ENCODE measurements at regions not wholly inside any gene's neighbourhood (a gene's known extent, or its start where the extent isn't known, plus 50 kb on each side); places are given as distances from the start of the nearest gene placed in this dataset.
A peak's percentile ranks its signal among the peaks of the same experiment; 100 is the strongest.
"Not testable (repeated sequence)": the region's sequence is repeated elsewhere in the genome, so short reads cannot be mapped to it uniquely, and the experiment has no call there.

- in situ Hi-C loops (cut with HindIII; ENCODE audit: low pct_unique_long_range_greater_than_20kb, low sequenced_read_pairs); DNase-seq (ENCODE audit: low read depth, low spot score): not testable (repeated sequence)
Observed at GRCh38 chr14:27908484-27908883, 858.1 kb upstream of the FOXG1 start.

- in situ Hi-C loops (cut with HindIII; ENCODE audit: low pct_unique_long_range_greater_than_20kb, low sequenced_read_pairs): no loop called here
- DNase-seq (ENCODE audit: low read depth, low spot score): no peak
Observed at GRCh38 chr14:27916326-27916725, 850.3 kb upstream of the FOXG1 start.

- in situ Hi-C loops (cut with HindIII; ENCODE audit: low pct_unique_long_range_greater_than_20kb, low sequenced_read_pairs): no loop called here
- DNase-seq (ENCODE audit: low read depth, low spot score): no peak
Observed at GRCh38 chr14:27917896-27918295, 848.7 kb upstream of the FOXG1 start.

GRCh38 chr14:27927519-27927918, 839.1 kb upstream of the FOXG1 start:
- in situ Hi-C loops (cut with HindIII; ENCODE audit: low pct_unique_long_range_greater_than_20kb, low sequenced_read_pairs): no loop called here

GRCh38 chr14:27929797-27930347, 836.7 kb upstream of the FOXG1 start:
- DNase-seq (ENCODE audit: low read depth, low spot score): no peak
- in situ Hi-C loops (cut with HindIII; ENCODE audit: low pct_unique_long_range_greater_than_20kb, low sequenced_read_pairs): no loop called here

More at GRCh38 chr14:27927519-27927918, 839.1 kb upstream of the FOXG1 start:
- DNase-seq (ENCODE audit: low read depth, low spot score): no peak

GRCh38 chr14:27938392-27938791, 828.2 kb upstream of the FOXG1 start:
- in situ Hi-C loops (cut with HindIII; ENCODE audit: low pct_unique_long_range_greater_than_20kb, low sequenced_read_pairs): no loop called here
- no peak for DNase-seq (ENCODE audit: low read depth, low spot score)

GRCh38 chr14:27945512-27945911, 821.1 kb upstream of the FOXG1 start:
- in situ Hi-C loops (cut with HindIII; ENCODE audit: low pct_unique_long_range_greater_than_20kb, low sequenced_read_pairs): no loop called here
- DNase-seq (ENCODE audit: low read depth, low spot score): no peak

- in situ Hi-C loops (cut with HindIII; ENCODE audit: low pct_unique_long_range_greater_than_20kb, low sequenced_read_pairs): no loop called here
- no peak for DNase-seq (ENCODE audit: low read depth, low spot score)
Observed at GRCh38 chr14:27958757-27959156, 807.8 kb upstream of the FOXG1 start.

DNA sequence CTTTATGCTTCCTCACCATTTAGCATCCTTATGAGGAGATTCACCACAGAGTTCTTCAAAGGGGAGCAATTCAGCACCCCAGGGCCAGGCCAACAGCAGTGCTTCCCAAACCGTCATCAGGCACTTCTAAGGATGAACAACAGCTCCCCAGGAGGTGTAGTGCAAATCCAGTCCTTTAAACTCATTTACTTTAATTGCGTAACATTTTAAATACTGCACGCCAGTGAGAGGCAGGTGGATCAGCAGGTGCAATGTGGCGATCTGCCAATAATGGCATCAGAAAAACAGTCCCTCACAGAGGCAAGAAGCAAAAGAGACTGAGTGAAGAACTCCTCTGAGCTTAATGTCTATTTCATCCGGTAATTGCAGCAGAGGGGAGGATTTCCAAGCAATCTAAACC, 770.9 kb upstream of the FOXG1 start:
- in situ Hi-C loops (cut with HindIII; ENCODE audit: low pct_unique_long_range_greater_than_20kb, low sequenced_read_pairs): no loop called here
- DNase-seq (ENCODE audit: low read depth, low spot score): no peak

DNA sequence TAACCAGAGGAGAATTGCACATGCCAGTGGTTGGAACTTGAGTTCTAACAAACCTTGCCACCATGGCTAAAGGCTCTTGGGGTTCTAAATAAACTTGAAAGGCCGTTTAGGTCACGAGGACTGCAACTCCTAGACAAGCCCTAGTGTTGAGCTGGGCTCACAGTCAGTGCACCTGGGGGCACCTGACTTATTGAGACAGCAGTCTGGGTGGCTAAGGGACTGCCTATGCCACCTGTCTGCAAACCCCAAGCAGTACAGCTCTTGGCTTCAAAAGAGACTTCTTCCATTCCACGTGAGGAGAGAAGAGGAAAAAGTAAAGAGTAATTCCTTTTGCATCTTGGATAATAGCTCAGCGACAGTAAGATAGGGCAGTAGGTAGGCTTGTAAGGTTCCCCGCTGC, 765.6 kb upstream of the FOXG1 start:
- in situ Hi-C loops (cut with HindIII; ENCODE audit: low pct_unique_long_range_greater_than_20kb, low sequenced_read_pairs): no loop called here
- no peak for DNase-seq (ENCODE audit: low read depth, low spot score)

DNA sequence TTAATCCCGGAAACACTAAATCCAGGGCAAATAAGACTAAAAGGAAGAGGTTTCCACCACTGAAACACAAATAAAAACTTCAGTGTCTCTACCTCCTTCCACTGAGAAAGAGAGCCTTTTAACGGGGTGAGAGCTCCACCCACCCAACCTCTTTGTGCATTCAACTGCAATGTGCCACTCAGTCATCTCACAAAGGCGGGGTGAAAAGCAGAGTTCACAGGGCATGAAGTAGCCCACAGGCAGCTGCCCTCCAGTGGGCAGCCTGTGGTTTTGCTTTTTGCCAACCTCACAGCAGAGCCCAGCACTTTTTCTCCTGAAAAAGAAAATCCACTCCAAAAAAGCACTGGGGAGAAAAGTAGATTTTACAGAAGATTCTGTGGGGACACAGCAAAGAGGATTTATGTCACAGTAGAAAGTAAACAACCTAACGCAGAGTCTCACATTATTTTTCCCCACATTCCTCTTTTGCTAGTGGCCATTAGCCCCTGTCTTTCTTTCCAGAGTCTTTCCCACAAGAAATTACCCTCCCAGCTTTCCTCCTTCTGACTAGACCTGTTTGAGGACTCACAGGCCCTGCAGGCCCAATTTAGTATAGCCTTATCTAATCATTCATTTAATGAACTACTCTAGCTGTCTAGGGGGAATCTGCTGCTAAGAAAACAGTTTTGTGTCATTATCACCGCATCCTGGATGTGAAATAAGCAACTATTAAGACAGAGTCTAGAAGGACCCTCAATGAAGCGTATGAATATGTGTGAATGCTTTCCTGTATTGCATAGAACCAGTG, 753.8 kb upstream of the FOXG1 start:
- peak; percentile 52 for DNase-seq (ENCODE audit: low read depth, low spot score)
- in situ Hi-C loops (cut with HindIII; ENCODE audit: low pct_unique_long_range_greater_than_20kb, low sequenced_read_pairs): no loop called here

DNA sequence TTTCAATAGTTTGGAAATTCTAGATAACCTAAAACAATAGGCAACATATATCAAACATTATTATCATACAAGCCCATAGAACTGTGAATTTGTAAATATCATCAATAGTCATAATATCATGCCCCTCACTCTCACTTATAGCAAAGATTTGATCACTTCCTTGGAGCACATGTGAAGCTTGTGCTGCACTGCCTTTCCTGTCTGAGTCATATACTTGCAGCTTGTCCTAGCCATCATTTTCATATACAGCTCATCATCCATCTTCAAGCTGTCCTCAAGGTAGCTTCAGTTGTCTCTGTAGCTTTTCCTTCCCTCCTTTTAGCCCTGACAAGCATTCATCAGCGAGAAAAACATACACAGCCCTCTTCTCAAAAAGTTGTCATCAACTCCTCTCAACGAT, 746.5 kb upstream of the FOXG1 start:
- in situ Hi-C loops (cut with HindIII; ENCODE audit: low pct_unique_long_range_greater_than_20kb, low sequenced_read_pairs): no loop called here
- DNase-seq (ENCODE audit: low read depth, low spot score): no peak

- in situ Hi-C loops (cut with HindIII; ENCODE audit: low pct_unique_long_range_greater_than_20kb, low sequenced_read_pairs): no loop called here
- DNase-seq (ENCODE audit: low read depth, low spot score): no peak
Observed at GRCh38 chr14:28023853-28024252, 742.7 kb upstream of the FOXG1 start.

DNA sequence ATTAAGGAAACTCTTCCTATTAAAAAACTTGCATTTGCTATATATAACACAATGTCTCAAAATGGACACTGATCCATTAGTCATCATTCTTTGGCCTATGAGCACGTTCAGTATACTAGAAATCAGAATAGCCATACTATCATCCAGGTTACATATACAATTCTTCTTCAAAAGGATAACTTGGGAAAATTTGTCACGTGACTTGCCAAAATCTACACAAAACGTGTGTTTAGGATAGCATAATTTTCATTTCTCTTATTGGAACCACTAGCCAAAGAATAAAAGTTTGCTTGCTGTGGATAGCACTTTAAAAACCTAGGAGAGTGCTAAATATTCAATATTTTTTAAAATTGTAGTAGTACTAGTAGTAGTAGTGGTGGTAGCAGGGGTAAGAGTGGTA, 714.3 kb upstream of the FOXG1 start:
- in situ Hi-C loops (cut with HindIII; ENCODE audit: low pct_unique_long_range_greater_than_20kb, low sequenced_read_pairs): no loop called here
- DNase-seq (ENCODE audit: low read depth, low spot score): no peak

- in situ Hi-C loops (cut with HindIII; ENCODE audit: low pct_unique_long_range_greater_than_20kb, low sequenced_read_pairs): no loop called here
- DNase-seq (ENCODE audit: low read depth, low spot score): no peak
Observed at GRCh38 chr14:28055008-28055407, 711.6 kb upstream of the FOXG1 start.

GRCh38 chr14:28057359-28058296, 709.0 kb upstream of the FOXG1 start:
- peak; percentile 2 for DNase-seq (ENCODE audit: low read depth, low spot score)
- in situ Hi-C loops (cut with HindIII; ENCODE audit: low pct_unique_long_range_greater_than_20kb, low sequenced_read_pairs): no loop called here

DNA sequence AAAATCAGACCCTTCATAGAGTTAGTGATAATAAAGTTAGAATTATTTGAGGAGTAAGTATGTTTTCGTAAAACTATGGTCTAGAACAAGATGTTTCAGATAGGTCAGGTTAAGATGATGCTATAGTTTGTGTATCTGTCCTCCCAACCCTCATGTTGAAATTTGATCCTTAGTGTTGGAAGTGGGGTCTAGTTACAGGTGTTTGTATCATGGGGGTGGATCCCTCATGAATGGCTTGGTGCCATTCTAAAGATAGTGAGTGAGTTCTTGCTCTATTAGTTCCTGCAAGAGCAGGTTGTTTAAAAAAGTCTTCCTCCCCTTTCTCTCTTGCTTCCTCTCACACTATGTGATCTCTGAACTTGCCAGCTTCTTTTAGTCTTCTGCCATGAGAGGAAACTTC, 707.3 kb upstream of the FOXG1 start:
- DNase-seq (ENCODE audit: low read depth, low spot score): no peak
- in situ Hi-C loops (cut with HindIII; ENCODE audit: low pct_unique_long_range_greater_than_20kb, low sequenced_read_pairs): no loop called here

DNA sequence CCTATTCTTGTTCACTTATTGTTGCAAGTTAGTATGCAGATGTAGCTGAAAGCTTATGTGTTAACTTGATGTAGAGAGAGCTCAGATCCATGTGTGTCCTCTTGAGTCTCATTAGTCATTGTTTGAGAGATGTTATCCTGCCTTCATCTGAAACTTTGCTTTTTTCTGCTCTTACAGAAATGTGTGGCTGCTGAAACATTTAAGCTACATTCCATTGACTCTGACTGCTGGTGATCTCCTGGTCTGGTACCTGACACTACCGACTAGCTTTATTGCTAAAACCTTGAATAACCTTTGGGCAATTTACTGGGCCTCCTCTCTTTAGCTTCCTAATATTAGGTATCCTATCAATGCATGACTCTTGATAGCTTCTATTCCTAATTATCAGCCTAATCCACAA, 705.6 kb upstream of the FOXG1 start:
- in situ Hi-C loops (cut with HindIII; ENCODE audit: low pct_unique_long_range_greater_than_20kb, low sequenced_read_pairs): no loop called here
- no peak for DNase-seq (ENCODE audit: low read depth, low spot score)

All from SK-MEL-5 (cell line).